Ecto neural progenitor cell (in vitro differentiated cells): ENCODE measurements at regions not wholly inside any gene's neighbourhood (a gene's known extent, or its start where the extent isn't known, plus 50 kb on each side); places are given as distances from the start of the nearest gene placed in this dataset.
"Not testable (repeated sequence)": the region's sequence is repeated elsewhere in the genome, so short reads cannot be mapped to it uniquely, and the experiment has no call there.

ENCODE experiments used
- DNase-seq: peaks from one replicate; pipeline ENCODE4 v3.0.0-alpha.2; 2018; ENCODE audit warnings: low spot score

DNA sequence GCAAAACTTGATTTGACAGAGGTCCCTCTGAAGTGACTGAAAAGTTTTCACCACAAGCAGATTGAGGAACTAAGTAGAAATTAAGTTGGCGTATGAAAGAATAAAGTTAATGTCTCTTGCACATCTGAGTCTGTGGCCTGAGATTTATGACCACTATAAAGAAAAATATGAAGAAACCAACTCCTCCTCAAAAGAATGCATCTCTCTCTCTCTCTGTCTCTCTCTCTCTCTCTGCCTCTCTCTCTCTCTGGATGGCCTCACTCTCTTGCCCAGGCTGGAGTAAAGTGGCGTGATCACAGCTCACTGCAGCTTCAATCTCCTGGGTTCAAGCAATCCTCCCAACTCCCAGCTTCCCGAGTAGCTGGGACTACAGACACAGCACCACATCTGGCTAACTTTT lies 55.2 kb downstream of the RPL22L1 start:
- no peak for DNase-seq

DNA sequence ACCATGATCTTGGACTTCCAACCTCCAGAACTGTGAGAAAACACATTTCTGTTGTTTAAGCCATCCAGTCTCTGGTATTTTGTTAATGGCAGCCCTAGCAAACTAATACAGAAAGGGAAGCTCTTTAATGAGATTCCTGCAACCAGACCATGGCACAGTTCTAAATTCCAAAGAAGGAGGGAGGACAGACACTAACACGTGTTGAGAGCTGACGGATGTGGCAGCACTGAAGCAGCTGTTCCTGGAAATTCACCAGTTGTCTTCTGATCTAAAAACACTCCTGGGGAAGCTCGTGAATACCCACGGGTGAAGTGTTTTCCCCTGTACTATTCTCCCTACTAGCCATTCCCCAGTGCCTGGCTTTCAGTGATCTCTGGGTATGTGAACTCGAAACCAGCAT lies 56.7 kb downstream of the RPL22L1 start:
- DNase-seq, result no peak

DNA sequence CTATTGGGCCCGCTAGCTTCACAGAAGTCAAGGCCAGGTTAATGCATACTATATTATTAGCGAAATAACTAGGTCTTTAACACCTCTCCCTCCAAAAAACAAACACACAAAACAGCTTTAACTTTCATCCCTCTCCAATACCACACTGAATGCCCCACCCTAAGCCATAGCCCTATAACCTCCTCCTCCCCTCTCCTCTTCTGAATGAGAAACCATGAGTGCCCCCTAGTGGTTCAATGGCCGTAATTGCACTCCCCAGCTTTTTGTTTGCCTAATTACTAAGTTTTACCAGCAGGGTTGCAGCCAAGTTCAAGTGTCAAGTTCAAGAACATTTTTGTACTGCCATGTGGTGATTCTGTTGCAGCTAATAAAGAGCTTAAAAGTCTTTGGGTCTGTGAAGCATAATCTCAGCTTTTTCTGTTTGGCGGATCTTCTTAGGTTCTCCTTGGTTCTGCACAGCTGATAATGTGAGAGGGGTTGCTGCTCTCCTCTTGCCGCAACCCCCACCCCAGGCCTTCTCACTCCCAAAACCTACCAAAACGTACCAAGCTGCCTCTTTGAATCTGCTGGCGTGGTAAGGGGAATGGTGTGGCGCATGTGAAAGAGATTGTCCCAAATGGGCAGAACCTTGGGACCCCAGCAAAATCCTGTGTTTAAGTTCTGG lies 57.9 kb downstream of the RPL22L1 start:
- DNase-seq, result peak; percentile 73

DNA sequence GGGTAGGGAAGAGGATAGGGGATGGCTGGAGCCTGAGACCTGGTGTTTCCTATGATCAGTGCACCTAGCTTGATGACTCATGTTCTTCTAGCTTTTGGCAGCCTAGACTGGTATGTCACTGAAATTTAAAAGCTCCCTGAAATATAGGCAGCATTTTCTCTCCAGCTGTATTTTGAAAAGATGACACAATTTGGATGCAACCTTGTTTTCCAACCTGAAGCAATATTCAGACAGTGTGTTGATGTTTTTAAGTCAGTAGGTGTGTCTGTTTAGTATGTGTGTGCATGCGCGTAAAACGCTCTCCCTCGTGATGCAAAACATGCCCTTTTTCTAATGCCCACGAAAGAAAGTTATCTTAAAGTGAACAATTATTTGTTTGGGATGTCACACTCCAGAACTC lies 58.5 kb downstream of the RPL22L1 start:
- no peak for DNase-seq

DNA sequence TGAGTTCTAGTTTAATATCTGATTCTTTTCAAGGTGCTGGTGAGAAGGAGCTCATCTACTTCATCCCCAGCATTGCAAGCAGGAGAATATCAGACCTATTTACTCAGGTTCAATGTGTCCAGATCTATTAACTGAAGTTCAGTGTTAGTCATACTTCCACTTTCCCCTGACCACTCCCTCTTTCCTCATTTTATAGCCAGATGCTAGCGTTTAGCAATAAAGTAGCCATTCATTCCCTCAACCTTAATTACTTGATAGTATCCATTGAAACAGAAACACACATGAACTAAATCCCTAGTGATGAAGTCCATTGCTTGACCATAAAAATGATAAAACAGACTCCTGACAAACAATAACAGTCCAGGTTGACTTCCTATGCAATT lies 60.0 kb downstream of the RPL22L1 start:
- no peak for DNase-seq

DNA sequence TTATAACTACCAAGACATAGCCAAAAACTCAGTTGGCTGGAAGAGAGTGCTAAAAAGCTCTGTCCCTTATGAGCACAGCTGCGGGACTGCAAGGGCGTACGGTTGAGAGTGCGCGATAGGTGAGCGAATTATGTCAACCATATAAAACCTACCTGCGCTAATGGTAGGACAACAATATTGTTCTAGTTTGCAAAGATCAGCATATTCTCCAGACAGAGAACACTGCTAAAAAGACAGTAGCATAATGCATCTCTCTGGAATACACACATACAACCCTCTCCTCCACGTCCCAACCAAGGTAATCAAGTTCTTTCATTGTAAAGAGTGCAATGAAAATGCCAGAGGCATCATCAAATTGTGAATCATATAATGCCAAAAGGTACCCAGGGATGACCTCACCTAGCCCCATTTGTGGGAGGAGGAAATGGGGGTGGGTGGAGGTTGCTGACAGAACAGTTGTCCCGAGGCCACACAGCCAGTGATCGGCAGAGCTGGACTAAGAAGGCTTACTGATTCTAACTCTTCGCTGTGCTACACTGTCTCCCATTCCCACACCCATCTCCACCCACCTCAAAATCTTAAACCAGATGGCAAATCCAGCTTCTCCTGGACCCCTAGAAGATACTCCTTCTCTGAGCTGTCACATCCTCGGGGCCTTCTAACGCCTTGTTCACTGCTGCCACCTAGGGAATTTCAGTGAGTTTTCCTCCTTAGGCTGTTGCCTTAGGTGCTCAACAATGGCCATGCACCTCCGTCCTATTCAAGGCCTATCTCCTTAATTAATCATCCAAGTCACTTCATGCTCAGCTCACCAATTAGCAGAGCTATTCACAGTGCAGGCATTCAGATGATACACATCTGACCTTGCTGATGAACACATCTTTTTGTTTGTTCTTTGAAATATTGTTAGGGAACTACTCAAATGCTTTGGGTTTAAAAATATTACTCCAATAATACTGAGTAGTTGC lies 60.7 kb downstream of the RPL22L1 start:
- no peak for DNase-seq

DNA sequence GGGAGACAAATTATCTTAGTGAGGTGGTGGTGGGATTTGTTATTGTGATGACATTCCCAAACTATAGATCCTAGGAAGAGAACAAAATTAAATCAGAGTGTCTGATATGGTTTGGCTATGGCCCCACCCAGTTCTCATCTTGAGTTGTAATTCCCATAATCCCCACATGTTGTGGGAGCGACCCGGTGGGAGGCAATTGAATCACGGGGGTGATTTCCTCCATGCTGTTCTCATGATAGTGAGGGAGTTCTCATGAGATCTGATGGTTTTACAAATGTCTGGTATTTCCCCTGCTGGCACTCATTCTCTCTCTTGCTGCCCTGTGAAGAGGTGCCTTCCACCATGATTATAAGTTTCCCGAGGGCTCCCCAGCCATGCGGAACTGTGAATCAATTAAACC lies 62.0 kb downstream of the RPL22L1 start:
- DNase-seq, result no peak

DNA sequence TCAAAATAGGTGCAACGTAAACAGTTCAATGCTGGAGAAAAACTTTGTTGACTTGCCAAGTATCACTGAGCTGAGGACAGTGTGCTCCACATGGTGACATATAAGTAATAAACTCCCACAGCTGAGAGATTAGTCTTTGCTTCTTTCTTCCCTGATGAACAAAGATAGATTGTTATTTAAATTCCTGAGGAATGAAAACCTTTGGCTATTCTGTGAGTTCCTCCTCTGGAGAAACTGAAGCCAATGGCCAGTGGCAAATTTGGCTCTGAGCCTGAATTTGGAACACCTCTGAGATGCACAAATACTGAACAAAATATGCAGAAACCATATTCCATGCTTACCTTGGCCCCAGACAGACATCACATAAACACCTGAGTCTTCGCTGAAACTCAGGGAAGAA lies 63.3 kb downstream of the RPL22L1 start:
- no peak for DNase-seq

DNA sequence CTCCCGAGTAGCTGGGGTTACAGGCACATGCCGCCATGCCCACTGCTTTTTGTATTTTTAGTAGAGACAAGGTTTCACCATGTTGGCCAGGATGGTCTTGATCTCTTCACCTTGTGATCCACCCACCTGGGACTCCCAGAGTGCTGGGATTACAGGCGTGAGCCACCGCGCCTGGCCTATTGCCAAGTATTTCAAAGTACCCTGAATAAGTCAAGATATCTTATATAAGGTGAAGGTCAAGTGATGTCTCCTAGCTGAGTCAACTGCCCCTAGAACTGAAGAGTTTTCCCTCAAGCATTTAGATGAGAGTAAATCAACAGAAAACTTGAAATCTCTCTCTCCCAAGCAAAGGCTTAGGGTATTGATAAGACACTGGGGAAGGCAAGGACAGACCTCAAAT lies 63.9 kb downstream of the RPL22L1 start:
- no peak for DNase-seq

DNA sequence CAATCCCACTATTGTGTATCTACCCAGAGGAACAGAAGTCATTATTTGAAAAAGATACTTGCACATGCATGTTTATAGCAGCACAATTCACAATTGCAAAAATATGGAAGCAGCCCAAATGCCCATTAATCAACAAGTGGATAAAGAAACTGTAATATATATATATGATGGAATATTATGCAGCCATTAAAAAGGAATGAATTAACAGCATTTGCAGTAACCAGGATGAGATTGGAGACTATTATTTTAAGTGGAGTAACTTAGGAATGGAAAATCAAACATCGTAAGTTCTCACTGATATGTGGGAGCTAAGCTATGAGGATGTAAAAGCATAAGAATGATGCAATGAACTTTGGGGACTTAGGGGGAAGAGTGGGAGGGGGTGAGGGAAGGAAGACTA lies 64.7 kb downstream of the RPL22L1 start:
- not testable (repeated sequence) for DNase-seq

DNA sequence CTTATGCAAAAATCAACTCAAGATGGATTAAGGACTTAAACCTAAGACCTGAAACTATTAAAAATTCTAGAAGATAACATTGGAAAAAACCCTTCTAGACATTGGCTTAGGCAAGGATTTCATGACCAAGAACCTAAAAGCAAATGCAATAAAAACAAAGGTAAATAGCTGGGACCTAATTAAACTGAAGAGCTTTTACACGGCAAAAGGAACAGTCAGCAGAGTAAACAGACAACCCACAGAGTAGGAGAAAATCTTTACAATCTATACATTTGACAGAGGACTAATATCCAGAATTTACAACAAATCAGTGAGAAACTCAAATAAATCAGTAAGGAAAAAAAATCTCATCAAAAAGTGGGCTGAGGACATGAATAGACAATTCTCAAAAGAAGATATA lies 65.4 kb downstream of the RPL22L1 start:
- not testable (repeated sequence) for DNase-seq

DNA sequence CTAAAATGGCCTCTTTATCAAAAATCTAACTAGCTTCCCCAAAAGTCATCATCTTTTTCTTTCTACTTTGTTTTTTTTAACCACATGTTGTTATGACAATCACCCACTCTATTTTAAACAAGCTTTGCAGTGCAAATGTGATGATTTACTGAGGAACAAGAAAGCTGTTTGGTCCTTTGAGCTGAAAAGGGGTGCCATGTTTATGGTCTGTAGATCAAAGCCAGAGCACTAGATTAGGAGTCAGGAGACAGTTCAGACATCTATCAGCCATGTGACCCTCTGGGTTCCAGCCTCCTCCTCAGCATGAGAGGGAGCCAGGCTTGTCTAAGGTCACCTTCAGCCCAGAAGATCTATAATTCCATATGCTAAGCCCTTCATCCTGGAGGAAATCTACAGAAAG lies 65.9 kb downstream of the RPL22L1 start:
- no peak for DNase-seq

DNA sequence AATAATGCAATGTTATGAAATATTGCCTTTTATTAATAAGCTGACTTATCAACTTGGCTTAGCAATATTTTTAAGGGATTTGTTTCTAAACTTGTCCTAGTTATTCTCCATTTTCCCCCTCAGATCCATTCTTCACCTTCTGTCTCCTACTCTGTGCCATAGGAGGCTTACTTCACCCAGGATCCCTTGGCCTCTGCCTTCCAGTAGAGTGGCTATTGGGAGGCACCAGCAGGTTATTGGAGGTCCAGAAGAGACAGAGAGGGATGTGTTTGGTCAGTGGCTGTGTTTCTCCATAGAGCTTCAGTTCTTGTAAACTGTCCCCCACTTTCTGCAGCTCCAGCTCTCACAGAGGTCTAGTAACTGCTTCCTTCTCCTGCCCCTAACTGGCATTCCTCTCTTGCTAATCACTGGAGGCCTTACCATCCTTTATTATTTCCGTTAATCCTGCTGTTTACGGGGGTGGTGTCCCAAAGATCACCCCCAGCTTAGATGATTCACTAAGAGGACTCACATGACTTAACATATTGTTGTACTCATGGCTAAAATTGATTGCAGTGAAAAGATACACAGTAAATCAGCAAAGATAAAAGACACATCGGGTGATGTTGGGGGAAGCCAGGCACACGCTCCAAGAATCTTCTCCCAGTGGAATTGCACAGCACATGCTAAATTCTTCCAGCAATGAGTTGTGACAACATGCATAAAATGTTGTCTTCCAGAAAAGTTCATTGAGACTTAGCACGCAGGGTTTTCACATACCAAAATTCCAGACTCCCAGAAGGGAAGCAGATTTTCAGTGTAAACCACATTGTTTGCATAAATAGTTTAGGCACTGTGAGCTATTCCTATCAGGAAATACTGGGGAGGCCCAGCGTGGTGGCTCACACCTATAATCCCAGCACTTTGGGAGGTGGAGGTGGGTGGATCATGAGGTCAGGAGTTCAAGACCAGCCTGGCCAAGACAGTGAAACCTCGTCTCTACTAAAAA lies 67.5 kb downstream of the RPL22L1 start:
- no peak for DNase-seq

DNA sequence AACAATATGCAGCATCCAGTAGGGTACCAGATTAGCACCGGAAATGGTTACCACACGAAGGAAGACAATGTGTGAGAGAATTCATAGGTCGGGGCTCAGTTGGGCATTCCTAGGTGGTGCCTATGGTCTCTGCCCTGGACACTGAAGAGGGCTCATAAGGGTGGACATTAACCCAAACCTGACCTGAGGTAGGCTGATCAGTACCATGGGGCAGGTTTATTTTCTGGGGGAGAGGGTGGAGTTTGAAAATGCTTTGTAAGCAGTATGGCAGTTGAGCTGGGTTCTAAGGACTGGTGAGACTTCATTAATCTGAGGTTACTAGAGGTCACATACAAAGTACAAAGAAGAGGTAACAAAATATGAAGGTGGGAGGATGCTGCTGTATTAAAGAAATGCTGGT lies 68.4 kb downstream of the RPL22L1 start:
- no peak for DNase-seq

DNA sequence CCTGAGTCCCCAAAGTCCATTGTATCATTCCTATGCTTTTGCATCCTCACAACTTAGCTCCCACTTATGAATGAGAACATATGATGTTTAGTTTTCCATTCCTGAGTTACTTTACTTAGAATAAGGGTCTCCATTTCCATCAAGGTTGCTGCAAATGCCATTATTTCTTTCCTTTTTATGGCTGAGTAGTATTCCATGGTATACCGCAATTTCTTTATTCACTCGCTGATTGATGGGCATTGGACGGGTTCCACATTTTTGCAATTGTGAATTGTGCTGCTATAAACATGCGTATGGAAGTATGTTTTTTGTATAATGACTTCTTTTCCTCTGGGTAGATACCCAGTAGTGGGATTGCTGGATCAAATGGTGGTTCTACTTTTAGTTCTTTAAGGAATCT lies 69.7 kb downstream of the RPL22L1 start:
- DNase-seq, result not testable (repeated sequence)

DNA sequence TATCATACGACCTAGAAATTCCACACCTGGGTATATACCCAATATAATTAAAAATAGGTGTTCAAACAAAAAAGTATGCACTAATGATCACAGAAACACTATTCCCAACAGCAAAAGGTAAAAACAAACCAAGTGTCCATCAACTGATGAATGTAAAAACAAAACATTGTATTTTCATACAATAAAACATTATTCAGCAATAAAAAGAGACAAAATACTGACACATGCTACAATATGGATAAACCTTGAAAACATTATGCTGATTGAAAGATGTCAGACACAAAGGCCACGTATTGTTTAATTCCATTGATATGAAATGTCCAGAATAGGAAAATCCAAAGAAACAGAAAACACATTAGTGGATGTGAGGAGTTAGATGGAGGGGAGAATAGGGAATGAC lies 71.0 kb downstream of the RPL22L1 start:
- no peak for DNase-seq

DNA sequence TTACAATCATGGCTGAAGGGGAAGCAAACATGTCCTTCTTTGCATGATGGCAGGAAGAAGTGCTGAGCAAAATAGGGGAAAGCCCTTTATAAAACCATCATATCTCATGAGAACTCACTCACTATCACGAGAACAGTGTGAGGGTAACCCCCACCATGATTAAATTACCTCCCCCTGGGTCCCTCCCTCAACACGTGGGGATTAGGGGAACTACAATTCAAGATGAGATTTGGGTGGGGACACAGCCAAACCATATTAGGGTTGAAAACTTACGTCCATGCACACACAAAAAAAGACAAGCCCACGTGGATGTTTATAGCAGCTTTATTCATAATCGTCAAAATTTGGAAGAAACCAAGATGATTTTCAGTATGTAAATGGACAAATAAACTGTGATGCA lies 72.3 kb downstream of the RPL22L1 start:
- no peak for DNase-seq

DNA sequence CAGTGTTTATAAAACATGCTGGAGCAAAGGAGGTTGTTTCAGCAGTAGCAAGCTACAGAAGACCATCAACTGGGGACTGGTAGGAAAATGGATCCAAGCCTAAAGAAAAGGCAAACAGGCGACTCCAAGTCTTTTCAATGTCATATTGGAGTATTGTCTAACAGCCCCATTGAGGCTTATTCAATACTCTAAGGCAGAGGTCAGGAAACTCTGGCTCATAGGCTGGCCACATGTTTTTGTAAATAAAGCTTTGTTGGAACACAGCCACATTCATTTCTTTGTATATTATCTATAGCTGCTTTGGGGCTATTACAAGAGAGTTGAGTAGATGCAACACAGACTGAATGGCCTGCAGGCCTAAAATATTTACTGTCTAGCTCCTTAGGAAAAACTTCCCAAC lies 77.5 kb downstream of the RPL22L1 start:
- DNase-seq, result no peak

DNA sequence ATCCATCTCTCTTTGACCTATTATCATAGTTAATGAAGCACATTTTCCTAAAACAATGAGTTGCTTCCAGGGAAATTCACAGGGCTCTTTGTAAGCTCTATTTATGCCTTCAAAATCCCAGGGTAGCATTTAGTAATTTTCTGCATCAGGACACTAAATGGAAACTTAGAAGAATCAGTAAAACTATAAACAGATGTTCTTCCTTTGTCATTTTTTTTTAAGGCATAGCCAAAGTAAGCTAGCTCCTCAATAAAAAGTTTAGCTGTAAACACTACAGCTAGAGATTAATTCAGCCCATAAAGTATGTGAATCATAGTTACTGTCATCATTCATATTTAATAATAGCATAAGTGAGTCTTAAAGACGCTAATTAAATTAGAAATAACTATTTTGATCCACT lies 79.3 kb downstream of the RPL22L1 start:
- DNase-seq, result no peak

DNA sequence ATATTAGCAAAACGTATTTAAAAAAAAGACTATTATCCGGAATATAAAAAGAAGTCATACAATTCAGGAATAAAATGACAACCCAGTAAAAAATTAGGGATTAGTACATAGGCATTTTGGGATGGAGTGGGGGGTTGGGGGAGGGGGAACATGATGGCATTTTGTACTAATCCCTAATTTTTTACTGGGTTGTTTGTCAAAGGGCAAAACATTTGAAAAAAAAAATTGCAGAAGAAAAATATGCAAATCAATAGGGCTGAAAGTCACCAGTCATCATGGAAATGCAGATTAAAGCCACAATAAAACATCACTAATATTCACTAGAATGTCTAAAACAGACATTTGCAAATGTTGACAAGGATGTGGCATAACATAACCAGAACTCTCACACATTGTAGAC lies 82.5 kb downstream of the RPL22L1 start:
- DNase-seq, result no peak

DNA sequence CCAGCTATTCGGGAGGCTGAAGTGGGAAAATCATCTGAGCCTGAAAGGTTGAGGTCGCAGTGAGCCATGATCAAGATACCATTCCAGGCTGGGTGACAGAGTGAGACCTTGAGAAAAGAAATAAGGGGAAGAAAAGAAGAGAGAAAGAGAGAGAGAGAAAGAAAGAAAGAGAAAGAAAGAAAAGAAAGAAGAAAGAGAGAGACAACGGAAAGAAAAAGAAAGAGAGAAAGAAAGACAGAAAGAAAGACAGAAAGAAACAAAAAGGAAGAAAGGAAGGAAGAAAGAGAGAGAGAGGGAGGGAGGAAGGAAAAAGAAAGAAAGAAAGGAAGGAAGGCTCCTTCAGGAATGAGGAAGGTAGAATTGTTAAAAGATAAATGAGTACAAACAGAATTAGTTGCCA lies 84.5 kb downstream of the RPL22L1 start:
- no peak for DNase-seq

DNA sequence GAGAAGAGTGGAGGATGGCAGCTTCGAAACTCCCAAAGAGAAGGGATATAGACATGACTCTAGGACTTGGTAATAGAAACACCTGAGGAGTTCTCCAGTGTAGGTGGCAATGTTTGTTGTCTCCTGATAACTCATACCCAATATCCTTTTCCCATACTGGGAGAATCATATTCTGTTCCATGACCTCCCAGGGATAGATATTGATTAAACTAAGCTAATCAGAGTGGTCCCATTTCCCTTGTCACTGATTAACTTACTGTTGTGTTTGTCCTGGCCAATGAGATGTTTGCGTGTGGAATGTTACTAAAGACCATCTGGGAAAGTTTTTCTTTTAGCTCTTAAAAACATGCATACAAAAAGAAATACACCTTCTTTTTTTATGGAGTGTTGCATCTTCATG lies 85.6 kb downstream of the RPL22L1 start:
- DNase-seq, result no peak
